Adrenal gland (tissue), 5 donors: ENCODE measurements at regions not wholly inside any gene's neighbourhood (a gene's known extent, or its start where the extent isn't known, plus 50 kb on each side); places are given as distances from the start of the nearest gene placed in this dataset.
A peak's percentile ranks its signal among the peaks of the same experiment; 100 is the strongest.

Source experiments
- CTCF ChIP-seq, 6 experiments: fragments of 450-650 bp in 4 of 6; fragments of 200-600 bp in 2 of 6; sonication (generic) in 1 of 6; IDR thresholded peaks; 1 replicate in 5 of 6; 2 replicates in 1 of 6; pipeline versions ENCODE4 v1.5.1 to v1.8.0; 2016 to 2021; ENCODE audit warnings: antibody characterized with exemption in 6 of 6, mild to moderate bottlenecking in 2 of 6, moderate library complexity in 1 of 6
- POLR2A ChIP-seq, 2 donors: fragments of 450-650 bp; IDR thresholded peaks; one replicate each; pipeline ENCODE4 v1.6.1; 2017; ENCODE audit warnings: antibody characterized with exemption in 2 of 2, mild to moderate bottlenecking in 2 of 2, moderate library complexity in 1 of 2
- donor health status: DM: no; HTN: no; CAD: no.

- no peak for TF ChIP-seq POLR2A (IDR thresholded peaks at IDR 0.05)
- TF ChIP-seq CTCF (IDR thresholded peaks at IDR 0.05) = peak; percentile 15 to 52 (median 30)
Observed at GRCh38 chr2:108169982-108170625, 69.7 kb upstream of the SULT1C3 start.
